Endodermal cell (in vitro differentiated cells): ENCODE measurements at regions not wholly inside any gene's neighbourhood (a gene's known extent, or its start where the extent isn't known, plus 50 kb on each side); places are given as distances from the start of the nearest gene placed in this dataset.

ENCODE experiments used
- DNase-seq: peaks from one replicate; pipeline ENCODE4 v3.0.0-alpha.2; 2017
- H3K27ac ChIP-seq: 2 replicates; pipeline ENCODE4 v1.5.1; 2013; ENCODE audit warnings: mild to moderate bottlenecking, low read depth, low read length, moderate library complexity
- H3K27me3 ChIP-seq: 2 replicates; pipeline ENCODE4 v1.6.1; 2013; ENCODE audit warnings: mild to moderate bottlenecking, low read length, moderate library complexity; ENCODE audit not compliant: insufficient read depth, control insufficient read depth, poor library complexity, severe bottlenecking
- H3K36me3 ChIP-seq: 2 replicates; pipeline ENCODE4 v1.7.0; 2013; ENCODE audit warnings: mild to moderate bottlenecking, low read length, moderate library complexity; ENCODE audit not compliant: control insufficient read depth, insufficient read depth
- H3K4me1 ChIP-seq: one replicate; pipeline ENCODE4 v1.7.0; 2013; ENCODE audit warnings: low read length; ENCODE audit not compliant: control insufficient read depth, insufficient read depth
- H3K4me3 ChIP-seq: 2 replicates; pipeline ENCODE4 v1.5.1; 2013; ENCODE audit warnings: mild to moderate bottlenecking, low read length, moderate library complexity
- H3K9ac ChIP-seq: 2 replicates; pipeline ENCODE4 v1.6.1; 2013; ENCODE audit warnings: mild to moderate bottlenecking, low read length, moderate library complexity; ENCODE audit not compliant: poor library complexity, severe bottlenecking; ENCODE audit errors: extremely low read depth
- H3K9me3 ChIP-seq: 2 replicates; pipeline ENCODE4 v1.6.1; 2013; ENCODE audit warnings: mild to moderate bottlenecking, low read length, moderate library complexity; ENCODE audit not compliant: control insufficient read depth
- H3K27ac Mint-ChIP-seq: 2 replicates; pipeline ENCODE4 v1.8.0; 2020; ENCODE audit warnings: mixed read lengths
- H3K27me3 Mint-ChIP-seq: 2 replicates; pipeline ENCODE4 v1.8.0; 2021; ENCODE audit warnings: mild to moderate bottlenecking, mixed read lengths; ENCODE audit not compliant: insufficient read depth
- H3K36me3 Mint-ChIP-seq: 2 replicates; pipeline ENCODE4 v1.8.0; 2020; ENCODE audit warnings: low read depth, mixed read lengths
- H3K4me1 Mint-ChIP-seq: 2 replicates; pipeline ENCODE4 v1.8.0; 2020; ENCODE audit warnings: mixed read lengths
- H3K4me3 Mint-ChIP-seq: 2 replicates; pipeline ENCODE4 v1.8.0; 2020; ENCODE audit warnings: mild to moderate bottlenecking, moderate library complexity, mixed read lengths
- H3K9me3 Mint-ChIP-seq: 2 replicates; pipeline ENCODE4 v1.8.0; 2020; ENCODE audit warnings: mild to moderate bottlenecking, mixed read lengths
- CTCF ChIP-seq: fragments of 200-600 bp; sonication (generic); conservative IDR thresholded peaks from 2 replicates; pipeline ENCODE4 v1.5.0; 2021; ENCODE audit warnings: antibody characterized with exemption, mild to moderate bottlenecking
- WGBS, 2 experiments: methylation state at CpG; one replicate each; pipeline versions ENCODE4 v1.1.5 to v1.1.7; 2013; ENCODE audit warnings: missing lambda C conversion rate in 2 of 2, mixed read lengths in 1 of 2; ENCODE audit not compliant: insufficient coverage in 1 of 2, insufficient read length in 1 of 2; 5-methylcytosine and 5-hydroxymethylcytosine counted together

GRCh38 chr1:212155219-212155618, 119.7 kb downstream of the DTL start:
- Mint-ChIP-seq H3K27ac (no peak overlapping the region), H3K36me3 (peaks cover 1% of the 10 kb centered on the region), H3K4me1 (peaks cover 15% of the 10 kb centered on the region), H3K27me3 (no peaks in the 10 kb centered on the region), H3K4me3 (no peak overlapping the region), H3K9me3 (peaks cover 11% of the 10 kb centered on the region)
- H3K4me3 ChIP-seq, result no peak overlapping the region
- no peaks in the 10 kb centered on the region for H3K9me3 ChIP-seq
- H3K4me1 ChIP-seq, result peaks cover 6% of the 10 kb centered on the region
- H3K36me3 ChIP-seq, result no peaks in the 10 kb centered on the region
- TF ChIP-seq CTCF, result no peak
- no peaks in the 10 kb centered on the region for H3K27me3 ChIP-seq
- H3K27ac ChIP-seq, result no peak overlapping the region
- no peak overlapping the region for H3K9ac ChIP-seq
- no peak for DNase-seq

GRCh38 chr1:212157252-212157651, 121.7 kb downstream of the DTL start:
- TF ChIP-seq CTCF, result no peak
- Histone ChIP-seq H3K27ac (no peak overlapping the region), H3K27me3 (no peaks in the 10 kb centered on the region), H3K4me1 (peaks cover 6% of the 10 kb centered on the region), H3K36me3 (no peaks in the 10 kb centered on the region), H3K9me3 (no peaks in the 10 kb centered on the region), H3K9ac (no peak overlapping the region), H3K4me3 (no peak overlapping the region)
- Mint-ChIP-seq H3K27me3 (no peaks in the 10 kb centered on the region), H3K4me1 (peaks cover 12% of the 10 kb centered on the region), H3K9me3 (peaks cover 8% of the 10 kb centered on the region), H3K27ac (no peak overlapping the region), H3K36me3 (peaks cover 1% of the 10 kb centered on the region), H3K4me3 (no peak overlapping the region)
- 94 to 95% methylated on average over 3 to 6 of the region's 6 CpGs for WGBS, 2 experiments
- no peak for DNase-seq

GRCh38 chr1:212158912-212159796, 123.6 kb downstream of the DTL start:
- Histone ChIP-seq H3K9ac (no peak overlapping the region), H3K36me3 (no peaks in the 10 kb centered on the region), H3K4me3 (no peak overlapping the region), H3K4me1 (peaks cover 6% of the 10 kb centered on the region), H3K9me3 (no peaks in the 10 kb centered on the region), H3K27me3 (no peaks in the 10 kb centered on the region), H3K27ac (no peak overlapping the region)
- H3K27me3 Mint-ChIP-seq, result no peaks in the 10 kb centered on the region
- WGBS, 2 experiments, result 95 to 100% methylated on average over 1 to 7 of the region's 7 CpGs
- TF ChIP-seq CTCF, result no peak
- H3K9me3 Mint-ChIP-seq, result no peaks in the 10 kb centered on the region
- DNase-seq, result peak; percentile 44
- H3K4me3 Mint-ChIP-seq, result no peak overlapping the region
- H3K4me1 Mint-ChIP-seq, result peaks cover 10% of the 10 kb centered on the region
- H3K27ac Mint-ChIP-seq, result peak overlapping the region; percentile 18
- no peaks in the 10 kb centered on the region for H3K36me3 Mint-ChIP-seq
